ENCODE measurements at regions not wholly inside any gene's neighbourhood (a gene's known extent, or its start where the extent isn't known, plus 50 kb on each side); places are given as distances from the start of the nearest gene placed in this dataset.

- POLR2A ChIA-PET = no interaction called here
- Mint-ChIP-seq H3K9me3 (peaks cover 2 to 34% (median 10%) of the 10 kb centered on the region in 9 donors), H3K4me3 (no peak overlapping the region), H3K27ac (no peak overlapping the region), H3K36me3 (no peaks in the 10 kb centered on the region), H3K27me3 (no peaks in the 10 kb centered on the region), H3K4me1 (no peaks in the 10 kb centered on the region)
- ATAC-seq (no peak), DNase-seq (no peak)
Measured at GRCh38 chr5:28561522-28561921, 1523.1 kb upstream of the CDH9 start.

GRCh38 chr5:28558196-28558595 lies 1519.8 kb upstream of the CDH9 start:
- no peak for DNase-seq

GRCh38 chr5:28557114-28557513 lies 1518.7 kb upstream of the CDH9 start:
- Mint-ChIP-seq H3K27ac (no peak overlapping the region), H3K27me3 (no peaks in the 10 kb centered on the region), H3K4me3 (no peak overlapping the region), H3K4me1 (no peaks in the 10 kb centered on the region), H3K36me3 (no peaks in the 10 kb centered on the region), H3K9me3 (peaks cover 5 to 64% (median 22%) of the 10 kb centered on the region in 9 donors)
- DNase-seq = no peak
- ATAC-seq = no peak
- POLR2A ChIA-PET = no interaction called here

More at GRCh38 chr5:28558196-28558595, 1519.8 kb upstream of the CDH9 start:
- Mint-ChIP-seq H3K36me3 (no peaks in the 10 kb centered on the region), H3K4me1 (no peaks in the 10 kb centered on the region), H3K27ac (no peak overlapping the region), H3K9me3 (peaks cover 5 to 55% (median 16%) of the 10 kb centered on the region in 9 donors), H3K4me3 (no peak overlapping the region), H3K27me3 (no peaks in the 10 kb centered on the region)
- no peak for ATAC-seq
- POLR2A ChIA-PET = no interaction called here

- no peaks in the 10 kb centered on the region for H3K27me3 Mint-ChIP-seq
- H3K27ac Mint-ChIP-seq = no peak overlapping the region
Measured at GRCh38 chr5:28549588-28549987, 1511.2 kb upstream of the CDH9 start.

DNA sequence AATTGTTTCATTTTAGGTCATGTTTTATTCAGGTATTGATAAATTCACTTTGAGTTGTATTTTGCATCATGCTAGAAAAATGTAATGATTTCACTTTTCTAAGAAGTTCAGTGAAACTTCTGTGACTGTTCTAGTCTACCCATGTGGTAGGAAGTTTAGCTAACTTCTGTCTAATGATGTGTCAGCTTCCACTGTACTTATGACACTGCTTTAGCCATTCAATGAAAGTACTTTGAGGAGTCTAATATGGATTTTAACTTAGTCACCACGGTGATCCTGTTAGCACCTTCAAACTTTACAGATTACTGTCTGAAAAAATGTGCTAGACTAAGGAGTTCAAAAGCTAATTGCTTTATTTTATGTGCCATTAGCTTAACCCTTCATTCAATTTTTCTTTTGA lies 1510.5 kb upstream of the CDH9 start:
- ATAC-seq (no peak), DNase-seq (no peak)
- H3K27me3 Mint-ChIP-seq = no peaks in the 10 kb centered on the region
- no peaks in the 10 kb centered on the region for H3K4me1 Mint-ChIP-seq
- H3K36me3 Mint-ChIP-seq = no peaks in the 10 kb centered on the region
- no peak overlapping the region for H3K27ac Mint-ChIP-seq
- POLR2A ChIA-PET = no interaction called here
- H3K4me3 Mint-ChIP-seq = no peak overlapping the region
- H3K9me3 Mint-ChIP-seq = peaks cover 2 to 28% (median 15%) of the 10 kb centered on the region in 9 donors

More at GRCh38 chr5:28549588-28549987, 1511.2 kb upstream of the CDH9 start:
- Mint-ChIP-seq H3K4me3 (no peak overlapping the region), H3K4me1 (no peaks in the 10 kb centered on the region), H3K9me3 (peaks cover 2 to 34% (median 18%) of the 10 kb centered on the region in 9 donors), H3K36me3 (no peaks in the 10 kb centered on the region)
- DNase-seq (no peak), ATAC-seq (no peak)
- POLR2A ChIA-PET = no interaction called here

DNA sequence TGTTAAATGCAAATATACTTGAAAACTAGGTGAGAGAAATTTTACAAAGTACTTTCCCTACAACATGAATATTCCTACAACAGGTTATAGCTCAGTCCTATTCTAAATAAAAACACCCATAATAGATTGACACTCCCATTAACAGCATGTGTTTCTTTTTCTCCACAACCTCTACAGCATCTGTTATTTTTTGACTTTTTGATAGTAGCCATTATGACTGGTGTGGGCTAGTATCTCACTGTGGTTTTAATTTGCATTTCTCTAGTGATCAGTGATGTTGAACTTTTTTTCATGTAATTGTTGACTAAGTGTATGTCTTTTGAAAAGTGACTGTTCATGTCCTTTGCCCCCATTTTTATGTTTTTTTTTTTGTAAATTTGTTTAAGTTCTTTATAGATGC lies 1506.1 kb upstream of the CDH9 start:
- no peak for DNase-seq
- Mint-ChIP-seq H3K27ac (no peak overlapping the region), H3K9me3 (peaks cover 3 to 20% (median 9%) of the 10 kb centered on the region in 9 donors), H3K4me1 (no peaks in the 10 kb centered on the region), H3K4me3 (no peak overlapping the region), H3K36me3 (no peaks in the 10 kb centered on the region), H3K27me3 (no peaks in the 10 kb centered on the region)
- POLR2A ChIA-PET = no interaction called here
- ATAC-seq = no peak

- Mint-ChIP-seq H3K27me3 (no peaks in the 10 kb centered on the region), H3K36me3 (no peaks in the 10 kb centered on the region), H3K4me3 (no peak overlapping the region), H3K9me3 (peaks cover 0 to 23% (median 11%) of the 10 kb centered on the region in 9 donors), H3K27ac (no peak overlapping the region), H3K4me1 (no peaks in the 10 kb centered on the region)
- ATAC-seq (no peak), DNase-seq (no peak)
- POLR2A ChIA-PET = no interaction called here
Measured at GRCh38 chr5:28543473-28544098, 1505.2 kb upstream of the CDH9 start.

DNA sequence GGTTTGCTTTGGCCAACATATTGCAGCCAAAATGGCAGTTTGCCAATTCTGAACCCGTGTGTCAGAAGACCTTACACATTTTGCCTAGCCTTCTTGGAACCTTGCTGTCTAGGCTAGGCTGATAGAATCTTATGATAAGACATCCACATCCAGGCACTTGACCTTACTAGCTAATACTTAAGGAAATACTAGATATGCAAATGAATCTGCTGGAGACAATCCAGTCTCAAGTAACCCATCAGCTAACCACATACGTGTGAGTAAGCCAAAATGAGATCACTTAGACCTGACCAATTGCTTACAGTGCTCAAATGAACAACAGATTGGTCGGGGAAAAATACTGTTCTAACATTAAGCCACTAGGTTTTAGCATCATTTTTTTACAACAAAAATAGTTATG lies 1504.6 kb upstream of the CDH9 start:
- no peaks in the 10 kb centered on the region for H3K36me3 Mint-ChIP-seq
- peaks cover 0 to 23% (median 11%) of the 10 kb centered on the region in 9 donors for H3K9me3 Mint-ChIP-seq
- H3K4me1 Mint-ChIP-seq = no peaks in the 10 kb centered on the region
- no peak for DNase-seq
- no peak for ATAC-seq
- POLR2A ChIA-PET = no interaction called here
- no peaks in the 10 kb centered on the region for H3K27me3 Mint-ChIP-seq
- H3K4me3 Mint-ChIP-seq = no peak overlapping the region
- H3K27ac Mint-ChIP-seq = no peak overlapping the region

GRCh38 chr5:28523888-28524635 lies 1485.7 kb upstream of the CDH9 start:
- POLR2A ChIA-PET = no interaction called here
- no peaks in the 10 kb centered on the region for H3K36me3 Mint-ChIP-seq
- peaks cover 0 to 34% (median 18%) of the 10 kb centered on the region in 9 donors for H3K9me3 Mint-ChIP-seq
- H3K27ac Mint-ChIP-seq = no peak overlapping the region
- H3K4me3 Mint-ChIP-seq = no peak overlapping the region
- no peaks in the 10 kb centered on the region for H3K4me1 Mint-ChIP-seq
- ATAC-seq (no peak), DNase-seq (no peak)
- H3K27me3 Mint-ChIP-seq = no peaks in the 10 kb centered on the region

- POLR2A ChIA-PET = no interaction called here
- ATAC-seq (no peak), DNase-seq (no peak)
- Mint-ChIP-seq H3K36me3 (no peaks in the 10 kb centered on the region), H3K27me3 (no peaks in the 10 kb centered on the region), H3K27ac (no peak overlapping the region), H3K9me3 (peaks cover 0 to 29% (median 18%) of the 10 kb centered on the region in 9 donors), H3K4me1 (no peaks in the 10 kb centered on the region), H3K4me3 (no peak overlapping the region)
Measured at GRCh38 chr5:28523416-28523815, 1485.0 kb upstream of the CDH9 start.

DNA sequence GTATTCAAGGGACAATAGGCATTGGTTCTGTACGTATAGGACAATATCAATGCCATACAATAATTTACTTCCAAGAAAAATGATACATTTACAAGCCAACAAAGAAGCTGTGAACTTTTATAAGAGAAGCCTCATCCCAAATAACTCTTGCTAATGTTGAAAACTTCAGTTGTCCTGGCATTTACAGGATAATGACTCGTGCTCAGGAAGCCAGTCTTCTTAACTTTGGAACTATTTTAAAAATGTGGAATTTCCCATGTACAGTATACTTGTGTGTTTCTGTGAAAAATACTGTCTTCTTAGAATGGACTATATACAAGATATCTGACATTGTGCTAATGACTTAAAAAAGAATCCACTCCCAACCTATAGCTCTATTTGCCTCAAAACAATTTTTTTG lies 1479.3 kb upstream of the CDH9 start:
- no peak for ATAC-seq
- no peak overlapping the region for H3K27ac Mint-ChIP-seq
- DNase-seq = no peak
- H3K27me3 Mint-ChIP-seq = no peaks in the 10 kb centered on the region
- no peaks in the 10 kb centered on the region for H3K36me3 Mint-ChIP-seq
- H3K4me3 Mint-ChIP-seq = no peak overlapping the region
- H3K4me1 Mint-ChIP-seq = no peaks in the 10 kb centered on the region
- POLR2A ChIA-PET = no interaction called here
- H3K9me3 Mint-ChIP-seq = peaks cover 6 to 34% (median 15%) of the 10 kb centered on the region in 9 donors

DNA sequence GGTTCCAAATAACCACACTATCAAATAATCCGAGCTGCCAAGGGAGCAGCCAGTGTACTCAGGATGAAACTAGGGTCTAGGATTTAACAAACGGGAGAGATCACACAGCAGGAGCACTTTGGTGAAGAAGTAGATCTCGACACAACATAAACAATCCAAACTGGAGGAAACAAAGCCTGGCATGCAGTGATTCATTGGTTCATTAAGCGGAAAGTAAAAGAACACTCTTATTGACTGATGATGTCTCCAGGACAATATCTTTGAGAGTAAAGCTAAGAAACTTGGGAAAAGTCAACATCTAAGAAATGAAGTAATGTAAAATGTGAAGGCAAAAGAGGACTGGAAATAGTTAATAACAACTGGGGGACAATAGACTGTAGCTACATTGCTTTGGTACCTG lies 1478.3 kb upstream of the CDH9 start:
- no peak for ATAC-seq
- Mint-ChIP-seq H3K4me1 (no peaks in the 10 kb centered on the region), H3K4me3 (no peak overlapping the region), H3K9me3 (peaks cover 6 to 31% (median 15%) of the 10 kb centered on the region in 9 donors), H3K36me3 (no peaks in the 10 kb centered on the region), H3K27ac (no peak overlapping the region), H3K27me3 (no peaks in the 10 kb centered on the region)
- no peak for DNase-seq
- POLR2A ChIA-PET = no interaction called here

DNA sequence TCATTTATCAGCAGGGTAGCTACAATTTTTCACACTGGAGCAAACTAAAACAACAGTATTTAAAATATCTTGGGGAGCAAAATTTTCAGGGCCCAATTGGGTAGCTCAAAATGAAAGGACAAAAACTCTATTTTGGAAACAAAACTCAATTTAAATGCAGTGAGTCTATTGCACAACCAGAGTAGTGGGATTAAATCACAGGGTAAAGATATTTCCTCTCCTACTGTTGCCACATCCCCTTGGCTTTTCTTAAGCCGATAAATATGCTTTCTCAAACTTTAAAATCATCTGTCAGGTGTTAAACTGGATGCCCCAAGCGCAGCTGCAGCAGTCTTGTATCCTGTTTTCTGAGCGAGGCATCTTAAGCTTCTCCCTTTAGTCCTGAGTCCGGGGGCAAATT lies 1474.3 kb upstream of the CDH9 start:
- DNase-seq = no peak
- H3K36me3 Mint-ChIP-seq = no peaks in the 10 kb centered on the region
- H3K4me1 Mint-ChIP-seq = no peaks in the 10 kb centered on the region
- H3K9me3 Mint-ChIP-seq = peaks cover 0 to 18% (median 9%) of the 10 kb centered on the region in 9 donors
- no peaks in the 10 kb centered on the region for H3K27me3 Mint-ChIP-seq
- no peak for ATAC-seq
- H3K27ac Mint-ChIP-seq = no peak overlapping the region
- no peak overlapping the region for H3K4me3 Mint-ChIP-seq
- POLR2A ChIA-PET = no interaction called here

- no peak overlapping the region for H3K27ac Mint-ChIP-seq
- ATAC-seq = no peak
- POLR2A ChIA-PET = no interaction called here
Measured at GRCh38 chr5:28505121-28505520, 1466.7 kb upstream of the CDH9 start.

More at GRCh38 chr5:28505121-28505520, 1466.7 kb upstream of the CDH9 start:
- H3K4me1 Mint-ChIP-seq = no peaks in the 10 kb centered on the region
- H3K36me3 Mint-ChIP-seq = no peaks in the 10 kb centered on the region
- no peaks in the 10 kb centered on the region for H3K27me3 Mint-ChIP-seq
- H3K4me3 Mint-ChIP-seq = no peak overlapping the region
- DNase-seq = no peak
- peaks cover 0 to 23% (median 6%) of the 10 kb centered on the region in 9 donors for H3K9me3 Mint-ChIP-seq

Measured in naive thymus-derived CD8-positive, alpha-beta T cell (primary cell).